ENCODE measurements at regions not wholly inside any gene's neighbourhood (a gene's known extent, or its start where the extent isn't known, plus 50 kb on each side); places are given as distances from the start of the nearest gene placed in this dataset.

GRCh38 chr1:95496307-95496706 lies 262.3 kb downstream of the RWDD3 start:
- H3K36me3 ChIP-seq (ENCODE audit: control insufficient read depth in 2 of 2, extremely low read depth in 1 of 2, insufficient read depth in 2 of 2, low read length in 2 of 2) = no peaks in the 10 kb centered on the region
- no peaks in the 10 kb centered on the region for H3K79me2 ChIP-seq (ENCODE audit: control insufficient read depth, insufficient read depth, low read length)
- no peak overlapping the region for H3K4me2 ChIP-seq (ENCODE audit: control insufficient read depth, extremely low read depth, insufficient read depth, low read depth, low read length)
- FAIRE-seq (no peak), DNase-seq (ENCODE audit: low read depth, low spot score) (no peak)
- no peak overlapping the region for H3K9ac ChIP-seq (ENCODE audit: control insufficient read depth, extremely low read depth, insufficient read depth, low read length)
- no peaks in the 10 kb centered on the region for H3K4me1 ChIP-seq (ENCODE audit: control insufficient read depth, extremely low read depth, insufficient read depth, low read length)
- H4K20me1 ChIP-seq (ENCODE audit: control insufficient read depth, extremely low read depth, insufficient read depth, low read length) = no peaks in the 10 kb centered on the region
- no peaks in the 10 kb centered on the region for H3K9me3 ChIP-seq (ENCODE audit: control insufficient read depth, low read depth, low read length)
- dilution Hi-C loops (cut with MboI; ENCODE audit: extremely low pct_ligation_motif_present, low sequenced_read_pairs) = no loop called here
- no peak overlapping the region for H3K27ac ChIP-seq (ENCODE audit: control insufficient read depth, insufficient read depth, low read length)
- no peak overlapping the region for H2AFZ ChIP-seq (ENCODE audit: control insufficient read depth, low read length)
- H3K27me3 ChIP-seq (ENCODE audit: control insufficient read depth, extremely low read depth, insufficient read depth, low read length) = no peaks in the 10 kb centered on the region
- no peaks in the 10 kb centered on the region for H3K9me1 ChIP-seq (ENCODE audit: control insufficient read depth, extremely low read depth, insufficient read depth, low read length)
- H3K4me3 ChIP-seq (ENCODE audit: control insufficient read depth in 2 of 3, extremely low read depth in 1 of 3, insufficient read depth in 2 of 3, low read depth in 1 of 3, low read length in 3 of 3) = no peak overlapping the region
- TF ChIP-seq CTCF (optimal IDR thresholded peaks at IDR 0.05 in 1 of 3, IDR thresholded peaks at IDR 0.05 in 1 of 3, conservative IDR thresholded peaks at IDR 0.05 in 1 of 3; ENCODE audit: extremely low read depth in 1 of 3, insufficient read depth in 2 of 3, low read length in 3 of 3) (no peak), EZH2 (IDR thresholded peaks at IDR 0.05; ENCODE audit: low read length) (no peak)

- TF ChIP-seq EZH2 (IDR thresholded peaks at IDR 0.05; ENCODE audit: low read length) = no peak
- no peak for TF ChIP-seq CTCF (optimal IDR thresholded peaks at IDR 0.05 in 1 of 3, IDR thresholded peaks at IDR 0.05 in 1 of 3, conservative IDR thresholded peaks at IDR 0.05 in 1 of 3; ENCODE audit: extremely low read depth in 1 of 3, insufficient read depth in 2 of 3, low read length in 3 of 3)
- dilution Hi-C loops (cut with MboI; ENCODE audit: extremely low pct_ligation_motif_present, low sequenced_read_pairs) = no loop called here
Measured at GRCh38 chr1:95496773-95497172, 262.8 kb downstream of the RWDD3 start.

More at GRCh38 chr1:95496773-95497172, 262.8 kb downstream of the RWDD3 start:
- H3K9ac ChIP-seq (ENCODE audit: control insufficient read depth, extremely low read depth, insufficient read depth, low read length) = no peak overlapping the region
- no peak overlapping the region for H3K4me2 ChIP-seq (ENCODE audit: control insufficient read depth, extremely low read depth, insufficient read depth, low read depth, low read length)
- DNase-seq (ENCODE audit: low read depth, low spot score) = no peak
- no peak overlapping the region for H3K27ac ChIP-seq (ENCODE audit: control insufficient read depth, insufficient read depth, low read length)
- H3K4me3 ChIP-seq (ENCODE audit: control insufficient read depth in 2 of 3, extremely low read depth in 1 of 3, insufficient read depth in 2 of 3, low read depth in 1 of 3, low read length in 3 of 3) = no peak overlapping the region
- no peak overlapping the region for H2AFZ ChIP-seq (ENCODE audit: control insufficient read depth, low read length)
- H3K27me3 ChIP-seq (ENCODE audit: control insufficient read depth, extremely low read depth, insufficient read depth, low read length) = no peaks in the 10 kb centered on the region
- H3K79me2 ChIP-seq (ENCODE audit: control insufficient read depth, insufficient read depth, low read length) = no peaks in the 10 kb centered on the region
- no peaks in the 10 kb centered on the region for H3K4me1 ChIP-seq (ENCODE audit: control insufficient read depth, extremely low read depth, insufficient read depth, low read length)
- H3K9me3 ChIP-seq (ENCODE audit: control insufficient read depth, low read depth, low read length) = no peaks in the 10 kb centered on the region
- H3K9me1 ChIP-seq (ENCODE audit: control insufficient read depth, extremely low read depth, insufficient read depth, low read length) = no peaks in the 10 kb centered on the region
- no peaks in the 10 kb centered on the region for H3K36me3 ChIP-seq (ENCODE audit: control insufficient read depth in 2 of 2, extremely low read depth in 1 of 2, insufficient read depth in 2 of 2, low read length in 2 of 2)
- no peak for FAIRE-seq
- no peaks in the 10 kb centered on the region for H4K20me1 ChIP-seq (ENCODE audit: control insufficient read depth, extremely low read depth, insufficient read depth, low read length)

All from keratinocyte (primary cell).